ENCODE measurements at regions not wholly inside any gene's neighbourhood (a gene's known extent, or its start where the extent isn't known, plus 50 kb on each side); places are given as distances from the start of the nearest gene placed in this dataset.
"Not testable (repeated sequence)": the region's sequence is repeated elsewhere in the genome, so short reads cannot be mapped to it uniquely, and the experiment has no call there.

GRCh38 chr20:56875803-56876202, 246.7 kb downstream of the TFAP2C start:
- DNase-seq, result no peak

- DNase-seq, result no peak
Observed at GRCh38 chr20:56885521-56885920, 256.4 kb downstream of the TFAP2C start.

GRCh38 chr20:56890011-56890410, 260.9 kb downstream of the TFAP2C start:
- no peak for DNase-seq

GRCh38 chr20:56893226-56893917, 264.3 kb downstream of the TFAP2C start:
- no peak for DNase-seq

- DNase-seq, result no peak
Observed at GRCh38 chr20:56896447-56896846, 267.3 kb downstream of the TFAP2C start.

- no peak for DNase-seq
Observed at GRCh38 chr20:56897318-56897957, 268.3 kb downstream of the TFAP2C start.

GRCh38 chr20:56897958-56898349, 268.8 kb downstream of the TFAP2C start:
- no peak for DNase-seq

GRCh38 chr20:56899506-56899905, 270.4 kb downstream of the TFAP2C start:
- DNase-seq, result no peak

- DNase-seq, result no peak
Observed at GRCh38 chr20:56900252-56900651, 271.1 kb downstream of the TFAP2C start.

GRCh38 chr20:56903421-56903820, 274.3 kb downstream of the TFAP2C start:
- no peak for DNase-seq

- DNase-seq, result no peak
Observed at GRCh38 chr20:56903858-56904257, 274.8 kb downstream of the TFAP2C start.

GRCh38 chr20:56909918-56910714, 281.0 kb downstream of the TFAP2C start:
- peak; percentile 45 for DNase-seq

GRCh38 chr20:56911946-56912345, 282.8 kb downstream of the TFAP2C start:
- DNase-seq, result no peak

GRCh38 chr20:56914532-56914931, 285.4 kb downstream of the TFAP2C start:
- no peak for DNase-seq

GRCh38 chr20:56916345-56916622, 287.2 kb downstream of the TFAP2C start:
- DNase-seq, result no peak

GRCh38 chr20:56920041-56920440, 290.9 kb downstream of the TFAP2C start:
- not testable (repeated sequence) for DNase-seq

- peak; percentile 60 for DNase-seq
Observed at GRCh38 chr20:56922497-56922896, 293.4 kb downstream of the TFAP2C start.

GRCh38 chr20:56924292-56925081, 295.4 kb downstream of the TFAP2C start:
- DNase-seq, result peak; percentile 32

GRCh38 chr20:56925082-56925830, 296.1 kb downstream of the TFAP2C start:
- DNase-seq, result peak; percentile 43

- peak; percentile 49 for DNase-seq
Observed at GRCh38 chr20:56925831-56926170, 296.7 kb downstream of the TFAP2C start.

- DNase-seq, result no peak
Observed at GRCh38 chr20:56926501-56926900, 297.4 kb downstream of the TFAP2C start.

- DNase-seq, result no peak
Observed at GRCh38 chr20:56927127-56927526, 298.0 kb downstream of the TFAP2C start.

All from tongue (tissue), 1 donor.